Glutamatergic neuron (in vitro differentiated cells): ENCODE measurements at regions not wholly inside any gene's neighbourhood (a gene's known extent, or its start where the extent isn't known, plus 50 kb on each side); places are given as distances from the start of the nearest gene placed in this dataset.

Source experiments
- DNase-seq: peaks from one replicate; pipeline ENCODE4 v3.0.0; 2022
- H3K27ac Mint-ChIP-seq: one replicate; pipeline ENCODE4 v1.8.0; 2020; ENCODE audit warnings: mild to moderate bottlenecking, mixed read lengths, inconsistent platforms; ENCODE audit not compliant: unreplicated experiment
- H3K27me3 Mint-ChIP-seq: one replicate; pipeline ENCODE4 v1.8.0; 2020; ENCODE audit warnings: mild to moderate bottlenecking, moderate library complexity, mixed read lengths, inconsistent platforms; ENCODE audit not compliant: unreplicated experiment
- H3K36me3 Mint-ChIP-seq: one replicate; pipeline ENCODE4 v1.8.0; 2020; ENCODE audit warnings: mild to moderate bottlenecking, mixed read lengths, inconsistent platforms; ENCODE audit not compliant: unreplicated experiment
- H3K4me1 Mint-ChIP-seq: one replicate; pipeline ENCODE4 v1.8.0; 2020; ENCODE audit warnings: mild to moderate bottlenecking, low read depth, mixed read lengths, inconsistent platforms; ENCODE audit not compliant: unreplicated experiment
- H3K4me3 Mint-ChIP-seq: one replicate; pipeline ENCODE4 v1.8.0; 2020; ENCODE audit warnings: mild to moderate bottlenecking, mixed read lengths, inconsistent platforms; ENCODE audit not compliant: unreplicated experiment
- H3K9me3 Mint-ChIP-seq: one replicate; pipeline ENCODE4 v1.8.0; 2020; ENCODE audit warnings: mild to moderate bottlenecking, moderate library complexity, mixed read lengths, inconsistent platforms; ENCODE audit not compliant: unreplicated experiment
- TF ChIP-seq, protein P1 (sequence below): fragments of 200-600 bp; sonication (generic); IDR thresholded peaks from one replicate; pipeline ENCODE4 v1.5.0; 2021; ENCODE audit not compliant: partially characterized antibody, unreplicated experiment

DNA sequence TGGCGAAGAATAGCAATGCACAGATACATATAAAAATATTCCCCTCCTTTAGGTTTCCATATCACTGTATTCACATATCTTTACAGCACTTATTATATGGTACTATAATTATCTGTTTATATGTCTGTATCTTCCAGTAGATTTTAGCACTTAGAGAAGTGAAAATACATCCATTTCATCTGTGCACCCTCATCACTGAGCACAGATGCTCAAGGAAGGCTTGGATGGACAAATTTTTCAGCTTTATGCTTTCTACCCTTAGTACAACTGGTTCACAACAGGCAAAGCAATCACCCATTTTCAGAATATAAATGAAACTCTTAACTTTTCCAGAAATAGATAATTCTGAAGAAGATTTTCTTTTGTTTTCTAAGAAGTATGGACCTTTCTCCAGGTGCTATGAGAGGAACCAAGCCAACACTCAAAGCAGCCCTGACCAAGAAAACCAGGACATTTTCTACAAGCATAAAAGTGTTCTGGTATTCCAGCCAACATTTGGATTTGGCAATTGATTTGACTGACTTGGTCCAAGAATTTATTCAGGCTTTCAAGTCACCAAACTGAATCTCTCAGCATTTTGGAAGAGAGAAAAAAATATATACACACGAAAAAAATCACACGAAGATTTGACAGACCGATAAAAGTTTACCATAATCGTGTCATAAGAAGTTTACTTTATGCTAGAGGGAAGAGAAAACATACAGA is 170.2 kb upstream of the CD180 start:
- TF ChIP-seq, protein P1, sequence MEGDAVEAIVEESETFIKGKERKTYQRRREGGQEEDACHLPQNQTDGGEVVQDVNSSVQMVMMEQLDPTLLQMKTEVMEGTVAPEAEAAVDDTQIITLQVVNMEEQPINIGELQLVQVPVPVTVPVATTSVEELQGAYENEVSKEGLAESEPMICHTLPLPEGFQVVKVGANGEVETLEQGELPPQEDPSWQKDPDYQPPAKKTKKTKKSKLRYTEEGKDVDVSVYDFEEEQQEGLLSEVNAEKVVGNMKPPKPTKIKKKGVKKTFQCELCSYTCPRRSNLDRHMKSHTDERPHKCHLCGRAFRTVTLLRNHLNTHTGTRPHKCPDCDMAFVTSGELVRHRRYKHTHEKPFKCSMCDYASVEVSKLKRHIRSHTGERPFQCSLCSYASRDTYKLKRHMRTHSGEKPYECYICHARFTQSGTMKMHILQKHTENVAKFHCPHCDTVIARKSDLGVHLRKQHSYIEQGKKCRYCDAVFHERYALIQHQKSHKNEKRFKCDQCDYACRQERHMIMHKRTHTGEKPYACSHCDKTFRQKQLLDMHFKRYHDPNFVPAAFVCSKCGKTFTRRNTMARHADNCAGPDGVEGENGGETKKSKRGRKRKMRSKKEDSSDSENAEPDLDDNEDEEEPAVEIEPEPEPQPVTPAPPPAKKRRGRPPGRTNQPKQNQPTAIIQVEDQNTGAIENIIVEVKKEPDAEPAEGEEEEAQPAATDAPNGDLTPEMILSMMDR: no peak
- Mint-ChIP-seq H3K4me1 (no peaks in the 10 kb centered on the region), H3K27ac (no peak overlapping the region), H3K4me3 (no peak overlapping the region), H3K36me3 (no peaks in the 10 kb centered on the region), H3K9me3 (no peaks in the 10 kb centered on the region), H3K27me3 (no peaks in the 10 kb centered on the region)
- DNase-seq: no peak

DNA sequence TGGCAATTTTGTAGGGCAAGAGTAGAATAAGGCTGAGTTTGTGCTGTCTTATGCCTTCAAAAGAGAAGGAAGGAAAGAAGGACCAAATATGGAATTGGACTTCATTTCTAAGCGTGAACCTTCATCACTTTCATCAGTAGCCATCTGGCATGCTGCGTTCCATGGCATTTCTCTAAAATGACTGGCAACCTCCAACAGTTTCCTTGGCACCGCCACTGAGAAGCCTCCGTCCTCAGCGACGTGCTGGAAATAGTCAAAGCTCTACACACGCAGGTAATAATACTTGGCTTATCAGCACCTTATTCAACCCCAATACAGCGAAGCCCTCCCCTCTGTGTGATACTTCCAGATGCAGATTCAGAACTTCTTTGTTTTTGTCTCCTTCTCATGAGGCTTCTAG is 169.7 kb upstream of the CD180 start:
- no peaks in the 10 kb centered on the region for H3K4me1 Mint-ChIP-seq
- TF ChIP-seq, protein P1: no peak
- no peaks in the 10 kb centered on the region for H3K27me3 Mint-ChIP-seq
- H3K36me3 Mint-ChIP-seq: no peaks in the 10 kb centered on the region
- no peak overlapping the region for H3K27ac Mint-ChIP-seq
- no peak for DNase-seq
- no peaks in the 10 kb centered on the region for H3K9me3 Mint-ChIP-seq
- no peak overlapping the region for H3K4me3 Mint-ChIP-seq

DNA sequence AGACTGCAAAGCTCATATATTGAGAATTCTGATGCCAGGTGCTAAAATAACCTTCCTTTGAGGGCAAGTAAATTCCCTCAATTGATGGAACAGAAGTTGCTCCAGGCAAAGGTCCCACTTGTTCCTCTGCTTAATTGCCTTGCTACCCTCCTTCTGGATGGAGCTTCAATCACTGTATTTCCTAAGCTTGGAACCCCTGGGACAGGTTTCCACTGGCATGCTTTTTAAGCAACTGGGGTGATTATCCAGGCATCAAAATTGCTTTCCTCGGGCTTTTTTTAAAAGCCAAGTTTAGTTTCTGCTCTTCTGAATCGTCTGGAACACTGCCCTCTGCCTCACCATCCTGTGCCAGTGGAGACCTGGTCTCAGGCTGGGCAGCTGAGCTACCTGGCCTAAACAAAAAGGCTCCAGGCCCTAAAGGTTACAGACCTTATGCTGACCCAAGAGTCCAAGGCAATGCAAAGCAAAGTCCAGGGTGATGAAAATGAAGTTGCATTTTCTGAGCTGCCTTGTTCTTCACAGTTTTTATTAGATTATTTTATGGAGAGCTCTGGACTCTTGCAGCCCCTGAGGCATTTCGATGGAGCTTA is 167.9 kb upstream of the CD180 start:
- Mint-ChIP-seq H3K9me3 (no peaks in the 10 kb centered on the region), H3K27ac (no peak overlapping the region), H3K4me3 (no peak overlapping the region), H3K36me3 (no peaks in the 10 kb centered on the region), H3K27me3 (no peaks in the 10 kb centered on the region), H3K4me1 (no peaks in the 10 kb centered on the region)
- no peak for DNase-seq
- TF ChIP-seq, protein P1: no peak

DNA sequence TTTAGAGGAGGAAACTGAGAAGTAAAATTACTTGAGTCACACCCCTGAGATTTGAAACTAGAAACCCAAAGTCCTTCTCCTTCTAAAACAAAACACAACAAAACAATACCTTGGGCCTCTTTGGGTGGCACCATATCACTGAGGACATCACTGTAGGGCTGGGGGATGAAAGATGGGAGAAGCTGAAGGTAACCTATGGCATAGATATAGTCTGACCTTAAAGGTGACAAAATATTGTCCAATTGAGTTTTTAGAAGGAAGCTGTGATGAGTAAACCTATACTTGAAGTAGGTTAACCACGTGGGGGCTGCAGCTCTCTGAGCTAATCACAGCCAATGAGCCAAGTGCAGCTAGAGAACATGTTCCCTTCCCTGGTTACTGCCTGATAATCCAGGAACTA is 167.4 kb upstream of the CD180 start:
- H3K9me3 Mint-ChIP-seq: no peaks in the 10 kb centered on the region
- no peak overlapping the region for H3K4me3 Mint-ChIP-seq
- no peak overlapping the region for H3K27ac Mint-ChIP-seq
- H3K27me3 Mint-ChIP-seq: no peaks in the 10 kb centered on the region
- no peaks in the 10 kb centered on the region for H3K4me1 Mint-ChIP-seq
- TF ChIP-seq, protein P1: no peak
- DNase-seq: no peak
- no peaks in the 10 kb centered on the region for H3K36me3 Mint-ChIP-seq

DNA sequence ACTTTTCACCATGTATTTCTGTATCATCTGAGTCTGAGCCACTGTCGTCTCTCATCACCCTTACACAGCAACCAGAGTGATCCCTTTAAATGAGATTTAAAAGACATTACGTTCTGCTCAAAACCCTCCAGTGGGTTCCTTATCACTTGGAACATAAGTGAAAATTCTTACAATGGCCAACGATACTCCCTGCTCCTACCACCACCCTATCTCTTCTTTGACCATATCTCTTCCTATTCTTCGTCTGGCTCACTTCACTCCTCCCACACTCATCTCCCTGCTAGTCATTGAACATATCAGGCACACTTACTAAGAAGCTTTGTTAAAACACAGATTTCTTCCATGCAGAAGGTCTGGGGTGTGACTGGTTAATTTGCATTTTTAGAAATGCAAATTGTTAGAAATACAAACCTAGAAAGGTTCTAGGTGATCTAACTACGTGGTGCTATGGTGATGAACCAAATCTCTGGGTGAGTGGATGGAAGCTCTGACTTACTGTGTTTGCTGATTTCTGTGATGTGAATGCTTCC is 166.6 kb upstream of the CD180 start:
- H3K4me1 Mint-ChIP-seq: no peaks in the 10 kb centered on the region
- no peaks in the 10 kb centered on the region for H3K36me3 Mint-ChIP-seq
- no peak for DNase-seq
- no peaks in the 10 kb centered on the region for H3K9me3 Mint-ChIP-seq
- H3K4me3 Mint-ChIP-seq: no peak overlapping the region
- H3K27ac Mint-ChIP-seq: no peak overlapping the region
- no peaks in the 10 kb centered on the region for H3K27me3 Mint-ChIP-seq
- TF ChIP-seq, protein P1: no peak
